Activated CD4-positive, alpha-beta T cell treated with anti-CD3 and anti-CD28 coated beads for 24 hours (primary cell): ENCODE measurements at regions not wholly inside any gene's neighbourhood (a gene's known extent, or its start where the extent isn't known, plus 50 kb on each side); places are given as distances from the start of the nearest gene placed in this dataset.

Experiments
- DNase-seq, 2 donors: peaks; one replicate each; pipeline ENCODE4 v3.0.0-alpha.2; 2020; ENCODE audit warnings: low read depth in 2 of 2

- DNase-seq, result no peak
Measured at GRCh38 chr19:31706691-31707620, 357.7 kb upstream of the TSHZ3 start.

- no peak for DNase-seq
Measured at GRCh38 chr19:31708520-31708919, 359.3 kb upstream of the TSHZ3 start.

GRCh38 chr19:31709476-31709875 lies 360.2 kb upstream of the TSHZ3 start:
- DNase-seq, result no peak

GRCh38 chr19:31715249-31715945 lies 366.2 kb upstream of the TSHZ3 start:
- no peak for DNase-seq

- no peak for DNase-seq
Measured at GRCh38 chr19:31716826-31717225, 367.6 kb upstream of the TSHZ3 start.

- no peak for DNase-seq
Measured at GRCh38 chr19:31717269-31717923, 368.2 kb upstream of the TSHZ3 start.

GRCh38 chr19:31718032-31718431 lies 368.8 kb upstream of the TSHZ3 start:
- DNase-seq, result no peak

- DNase-seq, result no peak
Measured at GRCh38 chr19:31718898-31719297, 369.7 kb upstream of the TSHZ3 start.

- no peak for DNase-seq
Measured at GRCh38 chr19:31723101-31723500, 373.9 kb upstream of the TSHZ3 start.

GRCh38 chr19:31725051-31725450 lies 375.8 kb upstream of the TSHZ3 start:
- DNase-seq, result no peak

GRCh38 chr19:31727536-31727935 lies 378.3 kb upstream of the TSHZ3 start:
- no peak for DNase-seq

- no peak for DNase-seq
Measured at GRCh38 chr19:31730270-31730669, 381.0 kb upstream of the TSHZ3 start.

- DNase-seq, result no peak
Measured at GRCh38 chr19:31733591-31733990, 384.4 kb upstream of the TSHZ3 start.

- DNase-seq, result no peak
Measured at GRCh38 chr19:31742249-31742648, 393.0 kb upstream of the TSHZ3 start.

GRCh38 chr19:31745731-31746130 lies 396.5 kb upstream of the TSHZ3 start:
- no peak for DNase-seq

GRCh38 chr19:31749231-31749630 lies 400.0 kb upstream of the TSHZ3 start:
- no peak for DNase-seq

GRCh38 chr19:31759359-31759758 lies 410.1 kb upstream of the TSHZ3 start:
- no peak for DNase-seq

GRCh38 chr19:31761281-31761913 lies 412.2 kb upstream of the TSHZ3 start:
- DNase-seq, result no peak

- DNase-seq, result no peak
Measured at GRCh38 chr19:31770223-31770622, 421.0 kb upstream of the TSHZ3 start.

- DNase-seq, result no peak
Measured at GRCh38 chr19:31772915-31773314, 423.7 kb upstream of the TSHZ3 start.

- DNase-seq, result no peak
Measured at GRCh38 chr19:31781542-31781941, 432.3 kb upstream of the TSHZ3 start.

GRCh38 chr19:31783592-31783991 lies 434.4 kb upstream of the TSHZ3 start:
- DNase-seq, result no peak
